ENCODE measurements at regions not wholly inside any gene's neighbourhood (a gene's known extent, or its start where the extent isn't known, plus 50 kb on each side); places are given as distances from the start of the nearest gene placed in this dataset.

DNA sequence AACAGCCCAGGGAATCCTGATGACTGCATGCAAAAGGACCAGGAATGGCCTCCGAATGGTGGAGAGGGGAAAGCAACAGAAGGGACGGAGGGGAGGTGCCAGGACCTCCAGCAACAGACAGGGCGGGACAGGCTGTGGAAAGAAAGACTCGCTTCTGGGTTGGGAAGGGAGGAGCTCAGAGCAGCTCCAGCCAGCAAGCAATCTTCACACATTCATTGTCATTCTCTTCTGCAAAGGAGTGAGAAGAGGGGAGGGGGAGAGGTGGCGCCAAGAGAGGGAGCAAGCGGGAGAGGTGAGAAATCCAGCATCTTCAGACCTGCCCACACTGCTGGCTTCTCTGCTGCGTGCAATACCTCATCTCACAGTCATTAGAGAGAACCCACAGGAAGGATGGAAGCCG is 509.0 kb downstream of the BUD13 start:
- DNase-seq (ENCODE audit: low read depth in 4 of 4, low spot score in 1 of 4), result no peak

GRCh38 chr11:116263019-116263418 is 509.8 kb downstream of the BUD13 start:
- no peak for DNase-seq (ENCODE audit: low read depth in 4 of 4, low spot score in 1 of 4)

GRCh38 chr11:116262370-116262769 is 510.4 kb downstream of the BUD13 start:
- no peak for DNase-seq (ENCODE audit: low read depth in 4 of 4, low spot score in 1 of 4)

GRCh38 chr11:116261606-116262005 is 511.2 kb downstream of the BUD13 start:
- DNase-seq (ENCODE audit: low read depth in 4 of 4, low spot score in 1 of 4), result no peak

GRCh38 chr11:116258821-116259220 is 514.0 kb downstream of the BUD13 start:
- no peak for DNase-seq (ENCODE audit: low read depth in 4 of 4, low spot score in 1 of 4)

- no peak for DNase-seq (ENCODE audit: low read depth in 4 of 4, low spot score in 1 of 4)
Observed at GRCh38 chr11:116257883-116258282, 514.9 kb downstream of the BUD13 start.

GRCh38 chr11:116257092-116257491 is 515.7 kb downstream of the BUD13 start:
- DNase-seq (ENCODE audit: low read depth in 4 of 4, low spot score in 1 of 4), result no peak

DNA sequence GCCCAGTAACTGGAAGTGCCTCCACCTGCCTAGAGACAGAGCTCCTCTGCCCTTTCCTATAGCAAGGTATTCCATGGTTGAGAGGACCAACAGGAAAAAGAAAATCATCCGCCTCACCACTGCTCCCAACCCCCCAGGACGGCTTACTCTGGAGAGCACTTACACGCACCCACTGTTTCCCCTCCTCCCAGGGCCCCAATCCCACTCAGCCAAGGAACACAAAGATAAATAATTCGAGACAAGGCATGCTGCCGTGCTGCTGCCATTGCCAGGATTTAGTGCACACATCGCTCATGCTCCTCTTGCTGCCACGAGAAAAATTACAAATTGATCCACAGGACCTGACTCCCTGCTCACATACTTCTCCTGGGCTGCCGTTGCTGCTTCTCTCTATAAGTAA is 516.6 kb downstream of the BUD13 start:
- DNase-seq (ENCODE audit: low read depth in 4 of 4, low spot score in 1 of 4), result no peak

DNA sequence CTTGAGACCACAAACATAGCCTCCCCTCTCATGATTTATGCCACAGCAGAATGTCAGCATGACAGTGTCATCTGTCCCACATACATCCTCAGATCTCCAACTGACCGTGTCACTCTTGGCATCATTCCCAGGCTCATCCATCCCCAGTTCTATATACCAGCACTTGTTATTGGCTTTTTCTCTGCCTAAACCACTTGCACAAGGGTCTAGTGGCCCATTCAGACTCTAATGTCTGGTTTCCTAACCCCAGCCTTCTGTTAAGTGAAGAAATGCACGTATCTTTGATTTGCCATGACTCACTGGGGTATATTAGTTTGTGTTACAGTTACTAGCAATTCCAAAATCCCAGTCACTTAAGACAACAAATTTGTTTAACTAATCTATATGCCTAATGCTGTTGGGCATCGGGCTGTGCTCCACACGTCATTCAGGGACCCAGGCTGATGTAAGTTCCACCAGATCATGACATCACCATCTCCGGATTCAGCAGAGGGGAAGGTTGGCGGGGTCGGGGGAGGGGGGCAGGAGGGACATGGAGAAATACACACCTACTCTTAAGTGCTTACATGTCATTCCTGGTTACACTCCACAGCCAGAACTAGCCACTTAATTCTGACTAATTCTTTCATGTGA is 517.4 kb downstream of the BUD13 start:
- DNase-seq (ENCODE audit: low read depth in 4 of 4, low spot score in 1 of 4), result no peak

- no peak for DNase-seq (ENCODE audit: low read depth in 4 of 4, low spot score in 1 of 4)
Observed at GRCh38 chr11:116250155-116250554, 522.6 kb downstream of the BUD13 start.

- DNase-seq (ENCODE audit: low read depth in 4 of 4, low spot score in 1 of 4), result no peak
Observed at GRCh38 chr11:116249561-116249960, 523.2 kb downstream of the BUD13 start.

GRCh38 chr11:116244889-116245288 is 527.9 kb downstream of the BUD13 start:
- DNase-seq (ENCODE audit: low read depth in 4 of 4, low spot score in 1 of 4), result no peak

DNA sequence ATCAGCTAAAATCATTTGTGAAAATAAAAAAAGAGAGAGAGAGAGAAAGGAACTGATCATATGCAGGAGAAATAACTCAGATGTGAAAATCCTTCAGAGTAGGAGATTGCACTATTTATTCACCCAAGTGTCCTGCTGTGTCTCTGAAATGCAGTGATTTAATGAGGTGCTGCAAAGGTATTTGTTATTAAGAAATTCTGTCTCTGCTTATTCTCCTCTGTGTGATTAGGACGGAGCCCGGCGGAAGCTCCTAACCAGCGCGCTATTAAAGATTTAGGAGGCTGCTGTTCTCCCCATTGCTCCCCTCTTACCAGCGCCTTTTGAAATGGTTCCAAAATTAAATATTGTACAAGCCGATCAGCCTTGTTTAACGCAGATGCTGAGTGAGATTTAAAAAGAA is 528.3 kb downstream of the BUD13 start:
- DNase-seq (ENCODE audit: low read depth in 4 of 4, low spot score in 1 of 4), result no peak

GRCh38 chr11:116243991-116244390 is 528.8 kb downstream of the BUD13 start:
- DNase-seq (ENCODE audit: low read depth in 4 of 4, low spot score in 1 of 4), result no peak

DNA sequence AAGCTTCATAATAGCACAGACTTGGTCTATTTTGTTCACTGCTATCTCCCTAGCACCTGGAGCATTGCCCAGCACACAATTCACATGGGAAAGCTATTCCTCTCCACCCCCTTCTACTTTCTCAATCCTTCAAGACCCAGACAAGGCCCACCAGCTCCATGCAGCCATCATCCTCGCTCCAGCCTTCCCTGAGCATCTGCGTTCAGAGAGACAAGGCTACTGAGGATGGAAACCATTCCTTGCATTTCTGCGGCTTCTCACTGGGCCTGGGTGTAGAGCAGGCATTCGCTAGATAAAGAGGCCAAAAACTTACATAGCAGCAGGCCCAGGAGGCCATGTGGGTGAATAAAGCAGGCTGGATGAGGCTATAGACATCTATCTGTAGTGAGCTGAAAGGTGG is 530.8 kb downstream of the BUD13 start:
- DNase-seq (ENCODE audit: low read depth in 4 of 4, low spot score in 1 of 4), result no peak

DNA sequence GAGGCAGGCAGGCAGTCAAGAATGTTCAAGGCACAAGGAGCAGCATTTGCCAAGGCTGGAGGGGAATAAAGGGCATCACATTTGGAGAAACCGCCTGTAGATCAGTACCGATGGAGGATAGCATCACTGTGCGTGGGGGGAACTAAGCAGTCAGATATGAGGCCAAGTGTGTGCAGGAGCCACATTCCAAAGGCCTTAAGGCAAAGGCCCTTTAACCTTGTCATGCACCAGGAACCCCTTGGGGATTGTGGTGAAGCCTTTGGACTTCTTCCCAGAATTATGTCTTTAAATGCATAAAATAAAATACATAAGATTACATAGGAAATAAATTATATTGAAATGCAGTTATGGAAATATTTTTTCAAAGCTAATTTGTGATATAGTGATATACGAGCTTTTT is 532.1 kb downstream of the BUD13 start:
- no peak for DNase-seq (ENCODE audit: low read depth in 4 of 4, low spot score in 1 of 4)

DNA sequence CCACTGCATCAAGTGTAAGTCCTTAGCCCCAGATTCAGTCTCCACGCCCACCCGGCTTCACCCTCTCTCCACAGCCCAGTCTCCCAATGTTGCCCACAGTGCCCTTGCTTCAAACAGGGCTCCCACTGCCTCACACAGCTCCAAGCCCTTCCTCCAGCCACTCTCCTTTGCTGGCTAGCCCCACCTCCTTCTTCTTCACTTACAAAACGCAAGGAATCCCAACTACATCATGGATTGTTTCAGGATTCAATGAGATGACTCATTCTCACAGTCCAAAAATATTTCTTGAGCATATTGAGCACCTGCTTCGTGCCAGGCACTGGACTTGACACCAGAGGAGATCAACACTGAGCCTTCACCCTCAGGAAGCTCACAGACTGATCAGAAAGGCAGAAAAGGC is 533.5 kb downstream of the BUD13 start:
- no peak for DNase-seq (ENCODE audit: low read depth in 4 of 4, low spot score in 1 of 4)

- no peak for DNase-seq (ENCODE audit: low read depth in 4 of 4, low spot score in 1 of 4)
Observed at GRCh38 chr11:116234989-116235568, 537.7 kb downstream of the BUD13 start.

GRCh38 chr11:116233561-116233960 is 539.2 kb downstream of the BUD13 start:
- DNase-seq (ENCODE audit: low read depth in 4 of 4, low spot score in 1 of 4), result no peak

GRCh38 chr11:116232364-116232828 is 540.4 kb downstream of the BUD13 start:
- DNase-seq (ENCODE audit: low read depth in 4 of 4, low spot score in 1 of 4), result no peak

GRCh38 chr11:116231543-116231942 is 541.2 kb downstream of the BUD13 start:
- DNase-seq (ENCODE audit: low read depth in 4 of 4, low spot score in 1 of 4), result no peak

DNA sequence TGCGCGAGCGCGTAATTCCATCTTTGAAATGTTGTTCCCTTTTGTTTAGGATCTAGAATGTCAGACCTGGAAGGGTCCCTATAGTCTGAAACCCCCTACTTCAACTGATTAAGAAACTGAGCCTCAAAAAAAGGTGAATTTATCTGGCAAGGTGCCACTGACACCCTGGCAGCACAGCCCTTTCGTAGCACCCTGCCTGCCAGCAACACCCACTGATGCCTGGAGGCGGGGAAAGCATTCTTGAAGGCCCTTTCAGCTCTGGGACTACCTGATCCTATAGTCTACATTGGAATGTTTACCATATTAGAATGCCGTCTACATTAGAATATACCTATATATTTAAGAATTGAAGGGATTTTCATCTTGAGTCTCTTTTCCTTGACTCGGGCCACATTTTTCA is 542.3 kb downstream of the BUD13 start:
- DNase-seq (ENCODE audit: low read depth in 4 of 4, low spot score in 1 of 4), result no peak

Data from stimulated activated CD4-positive, alpha-beta T cell treated with anti-CD3 and anti-CD28 coated beads, Interleukin-1b, Interleukin-23, amount 100 ng/mL, for 24 hours (primary cell).